ENCODE measurements at regions not wholly inside any gene's neighbourhood (a gene's known extent, or its start where the extent isn't known, plus 50 kb on each side); places are given as distances from the start of the nearest gene placed in this dataset.

- no peak for TF ChIP-seq CTCF (IDR thresholded peaks at IDR 0.05; ENCODE audit: insufficient read depth, low read length, poor library complexity, severe bottlenecking)
- TF ChIP-seq EZH2phosphoT487 (conservative IDR thresholded peaks at IDR 0.05; ENCODE audit: low read length), result no peak
Observed at GRCh38 chr10:3980660-3981059, 195.7 kb upstream of the KLF6 start.
